ENCODE measurements at regions not wholly inside any gene's neighbourhood (a gene's known extent, or its start where the extent isn't known, plus 50 kb on each side); places are given as distances from the start of the nearest gene placed in this dataset.
"Not testable (repeated sequence)": the region's sequence is repeated elsewhere in the genome, so short reads cannot be mapped to it uniquely, and the experiment has no call there.

GRCh38 chr3:125694761-125695294 is 99.5 kb upstream of the OSBPL11 start:
- no peak for TF ChIP-seq CTCF (IDR thresholded peaks at IDR 0.05; ENCODE audit: borderline replicate concordance, control extremely low read depth, extremely low read depth, insufficient read depth, missing control alignments)
- in situ Hi-C loops (cut with MboI; ENCODE audit: low sequenced_read_pairs, unreplicated experiment) = no loop called here
- DNase-seq (ENCODE audit: low spot score) = no peak

GRCh38 chr3:125695688-125696087 is 100.4 kb upstream of the OSBPL11 start:
- no peak for TF ChIP-seq CTCF (IDR thresholded peaks at IDR 0.05; ENCODE audit: borderline replicate concordance, control extremely low read depth, extremely low read depth, insufficient read depth, missing control alignments)
- in situ Hi-C loops (cut with MboI; ENCODE audit: low sequenced_read_pairs, unreplicated experiment) = no loop called here
- DNase-seq (ENCODE audit: low spot score) = no peak

- in situ Hi-C loops (cut with MboI; ENCODE audit: low sequenced_read_pairs, unreplicated experiment); DNase-seq (ENCODE audit: low spot score): not testable (repeated sequence)
Observed at GRCh38 chr3:125697126-125697525, 101.8 kb upstream of the OSBPL11 start.

- in situ Hi-C loops (cut with MboI; ENCODE audit: low sequenced_read_pairs, unreplicated experiment); DNase-seq (ENCODE audit: low spot score): not testable (repeated sequence)
Observed at GRCh38 chr3:125697979-125698640, 102.8 kb upstream of the OSBPL11 start.

- in situ Hi-C loops (cut with MboI; ENCODE audit: low sequenced_read_pairs, unreplicated experiment) = no loop called here
- DNase-seq (ENCODE audit: low spot score) = peak; percentile 11
- no peak for TF ChIP-seq CTCF (IDR thresholded peaks at IDR 0.05; ENCODE audit: borderline replicate concordance, control extremely low read depth, extremely low read depth, insufficient read depth, missing control alignments)
Observed at GRCh38 chr3:125715651-125716050, 120.4 kb upstream of the OSBPL11 start.

GRCh38 chr3:125732151-125732550 is 136.9 kb upstream of the OSBPL11 start:
- in situ Hi-C loops (cut with MboI; ENCODE audit: low sequenced_read_pairs, unreplicated experiment); DNase-seq (ENCODE audit: low spot score): not testable (repeated sequence)

GRCh38 chr3:125741991-125742718 is 146.9 kb upstream of the OSBPL11 start:
- DNase-seq (ENCODE audit: low spot score); in situ Hi-C loops (cut with MboI; ENCODE audit: low sequenced_read_pairs, unreplicated experiment): not testable (repeated sequence)

GRCh38 chr3:125742845-125743244 is 147.5 kb upstream of the OSBPL11 start:
- peak; percentile 58 for DNase-seq (ENCODE audit: low spot score)
- in situ Hi-C loops (cut with MboI; ENCODE audit: low sequenced_read_pairs, unreplicated experiment) = not testable (repeated sequence)

- in situ Hi-C loops (cut with MboI; ENCODE audit: low sequenced_read_pairs, unreplicated experiment); DNase-seq (ENCODE audit: low spot score): not testable (repeated sequence)
Observed at GRCh38 chr3:125757050-125757449, 161.8 kb upstream of the OSBPL11 start.

- DNase-seq (ENCODE audit: low spot score); in situ Hi-C loops (cut with MboI; ENCODE audit: low sequenced_read_pairs, unreplicated experiment): not testable (repeated sequence)
Observed at GRCh38 chr3:125758641-125759130, 163.4 kb upstream of the OSBPL11 start.

GRCh38 chr3:125762601-125763000 is 167.3 kb upstream of the OSBPL11 start:
- DNase-seq (ENCODE audit: low spot score); in situ Hi-C loops (cut with MboI; ENCODE audit: low sequenced_read_pairs, unreplicated experiment): not testable (repeated sequence)

Measured in GM13976 (cell line).